ENCODE measurements at regions not wholly inside any gene's neighbourhood (a gene's known extent, or its start where the extent isn't known, plus 50 kb on each side); places are given as distances from the start of the nearest gene placed in this dataset.
A peak's percentile ranks its signal among the peaks of the same experiment; 100 is the strongest.

DNA sequence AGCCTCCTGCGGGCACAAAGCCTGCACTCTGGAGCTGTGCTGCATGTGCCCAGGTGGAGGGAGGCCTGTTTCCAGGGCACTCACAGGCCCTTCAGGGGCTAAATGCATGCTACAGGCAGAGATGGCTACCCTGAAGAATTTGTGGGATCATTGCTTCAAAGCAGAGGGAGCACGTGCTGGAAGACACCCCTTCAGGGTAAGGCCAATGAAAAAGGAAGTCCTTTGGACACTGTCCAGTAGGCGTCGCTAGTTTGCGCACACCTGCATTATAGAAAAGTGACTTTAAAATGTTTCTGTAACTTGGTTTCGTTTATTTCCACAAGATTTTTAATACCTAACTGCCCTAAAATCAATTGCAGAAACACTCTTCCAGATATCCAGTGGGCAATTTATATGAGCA, 325.3 kb downstream of the ZNF516 start:
- ATAC-seq = peak; percentile 78
- Histone ChIP-seq H2AFZ (ENCODE audit: low read depth, low read length) (no peak overlapping the region), H3K4me3 (no peak overlapping the region), H3K27me3 (ENCODE audit: control insufficient read depth in 2 of 2, insufficient read depth in 2 of 2, low read length in 2 of 2) (no peaks in the 10 kb centered on the region; a peak in 1 of 5 replicates), H3K36me3 (ENCODE audit: control insufficient read depth, insufficient read depth, low read length) (no peaks in the 10 kb centered on the region), H3K9me1 (ENCODE audit: control insufficient read depth, insufficient read depth, low read length) (no peaks in the 10 kb centered on the region), H4K20me1 (replicated peaks; ENCODE audit: control insufficient read depth, insufficient read depth, low read length) (no peaks in the 10 kb centered on the region), H3K9ac (ENCODE audit: insufficient read depth in 1 of 2, low read depth in 2 of 2, low read length in 2 of 2) (no peak overlapping the region), H3K9me3 (replicated peaks; ENCODE audit: control insufficient read depth, insufficient read depth, low read depth, low read length) (no peaks in the 10 kb centered on the region), H3K27ac (ENCODE audit: extremely low read depth, low read depth, low read length) (no peak overlapping the region), H3K4me2 (ENCODE audit: insufficient read depth, low read length) (no peak overlapping the region), H3K4me1 (replicated peaks in 1 of 2; ENCODE audit: control insufficient read depth in 2 of 2, insufficient read depth in 2 of 2, low read length in 2 of 2) (peaks cover 0 to 5% of the 10 kb centered on the region in 2 experiments; a peak in 1 of 5 replicates), H3K79me2 (ENCODE audit: control insufficient read depth, insufficient read depth, low read length) (no peaks in the 10 kb centered on the region)
- DNase-seq (ENCODE audit: extremely low read depth in 1 of 4, low spot score in 3 of 4) = peak; percentile 17 to 30 (median 28)
- 0% methylated on average over 5 of the region's 6 CpGs for WGBS (ENCODE audit: insufficient coverage, low coverage, missing lambda C conversion rate)
- intact Hi-C loops (cut with micrococcal nuclease) = no loop called here
- BruUV-seq (replicated peaks) = no TSS peak
- FAIRE-seq = no peak
- in situ Hi-C loops (cut with MboI) = no loop called here
- ChIA-PET CTCF (ENCODE audit: low intra/inter-chr PET ratio) (interaction anchor here (0.6 kb wide), 1 partner anchor 207 kb away, joined by 3 read pairs; no protein-coding TSS in a partner anchor), POLR2A (no interaction called here)
- TF ChIP-seq, protein P1, sequence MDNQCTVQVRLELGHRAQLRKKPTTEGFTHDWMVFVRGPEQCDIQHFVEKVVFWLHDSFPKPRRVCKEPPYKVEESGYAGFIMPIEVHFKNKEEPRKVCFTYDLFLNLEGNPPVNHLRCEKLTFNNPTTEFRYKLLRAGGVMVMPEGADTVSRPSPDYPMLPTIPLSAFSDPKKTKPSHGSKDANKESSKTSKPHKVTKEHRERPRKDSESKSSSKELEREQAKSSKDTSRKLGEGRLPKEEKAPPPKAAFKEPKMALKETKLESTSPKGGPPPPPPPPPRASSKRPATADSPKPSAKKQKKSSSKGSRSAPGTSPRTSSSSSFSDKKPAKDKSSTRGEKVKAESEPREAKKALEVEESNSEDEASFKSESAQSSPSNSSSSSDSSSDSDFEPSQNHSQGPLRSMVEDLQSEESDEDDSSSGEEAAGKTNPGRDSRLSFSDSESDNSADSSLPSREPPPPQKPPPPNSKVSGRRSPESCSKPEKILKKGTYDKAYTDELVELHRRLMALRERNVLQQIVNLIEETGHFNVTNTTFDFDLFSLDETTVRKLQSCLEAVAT (IDR thresholded peaks at IDR 0.05) = no peak
- TF ChIP-seq, protein P2, sequence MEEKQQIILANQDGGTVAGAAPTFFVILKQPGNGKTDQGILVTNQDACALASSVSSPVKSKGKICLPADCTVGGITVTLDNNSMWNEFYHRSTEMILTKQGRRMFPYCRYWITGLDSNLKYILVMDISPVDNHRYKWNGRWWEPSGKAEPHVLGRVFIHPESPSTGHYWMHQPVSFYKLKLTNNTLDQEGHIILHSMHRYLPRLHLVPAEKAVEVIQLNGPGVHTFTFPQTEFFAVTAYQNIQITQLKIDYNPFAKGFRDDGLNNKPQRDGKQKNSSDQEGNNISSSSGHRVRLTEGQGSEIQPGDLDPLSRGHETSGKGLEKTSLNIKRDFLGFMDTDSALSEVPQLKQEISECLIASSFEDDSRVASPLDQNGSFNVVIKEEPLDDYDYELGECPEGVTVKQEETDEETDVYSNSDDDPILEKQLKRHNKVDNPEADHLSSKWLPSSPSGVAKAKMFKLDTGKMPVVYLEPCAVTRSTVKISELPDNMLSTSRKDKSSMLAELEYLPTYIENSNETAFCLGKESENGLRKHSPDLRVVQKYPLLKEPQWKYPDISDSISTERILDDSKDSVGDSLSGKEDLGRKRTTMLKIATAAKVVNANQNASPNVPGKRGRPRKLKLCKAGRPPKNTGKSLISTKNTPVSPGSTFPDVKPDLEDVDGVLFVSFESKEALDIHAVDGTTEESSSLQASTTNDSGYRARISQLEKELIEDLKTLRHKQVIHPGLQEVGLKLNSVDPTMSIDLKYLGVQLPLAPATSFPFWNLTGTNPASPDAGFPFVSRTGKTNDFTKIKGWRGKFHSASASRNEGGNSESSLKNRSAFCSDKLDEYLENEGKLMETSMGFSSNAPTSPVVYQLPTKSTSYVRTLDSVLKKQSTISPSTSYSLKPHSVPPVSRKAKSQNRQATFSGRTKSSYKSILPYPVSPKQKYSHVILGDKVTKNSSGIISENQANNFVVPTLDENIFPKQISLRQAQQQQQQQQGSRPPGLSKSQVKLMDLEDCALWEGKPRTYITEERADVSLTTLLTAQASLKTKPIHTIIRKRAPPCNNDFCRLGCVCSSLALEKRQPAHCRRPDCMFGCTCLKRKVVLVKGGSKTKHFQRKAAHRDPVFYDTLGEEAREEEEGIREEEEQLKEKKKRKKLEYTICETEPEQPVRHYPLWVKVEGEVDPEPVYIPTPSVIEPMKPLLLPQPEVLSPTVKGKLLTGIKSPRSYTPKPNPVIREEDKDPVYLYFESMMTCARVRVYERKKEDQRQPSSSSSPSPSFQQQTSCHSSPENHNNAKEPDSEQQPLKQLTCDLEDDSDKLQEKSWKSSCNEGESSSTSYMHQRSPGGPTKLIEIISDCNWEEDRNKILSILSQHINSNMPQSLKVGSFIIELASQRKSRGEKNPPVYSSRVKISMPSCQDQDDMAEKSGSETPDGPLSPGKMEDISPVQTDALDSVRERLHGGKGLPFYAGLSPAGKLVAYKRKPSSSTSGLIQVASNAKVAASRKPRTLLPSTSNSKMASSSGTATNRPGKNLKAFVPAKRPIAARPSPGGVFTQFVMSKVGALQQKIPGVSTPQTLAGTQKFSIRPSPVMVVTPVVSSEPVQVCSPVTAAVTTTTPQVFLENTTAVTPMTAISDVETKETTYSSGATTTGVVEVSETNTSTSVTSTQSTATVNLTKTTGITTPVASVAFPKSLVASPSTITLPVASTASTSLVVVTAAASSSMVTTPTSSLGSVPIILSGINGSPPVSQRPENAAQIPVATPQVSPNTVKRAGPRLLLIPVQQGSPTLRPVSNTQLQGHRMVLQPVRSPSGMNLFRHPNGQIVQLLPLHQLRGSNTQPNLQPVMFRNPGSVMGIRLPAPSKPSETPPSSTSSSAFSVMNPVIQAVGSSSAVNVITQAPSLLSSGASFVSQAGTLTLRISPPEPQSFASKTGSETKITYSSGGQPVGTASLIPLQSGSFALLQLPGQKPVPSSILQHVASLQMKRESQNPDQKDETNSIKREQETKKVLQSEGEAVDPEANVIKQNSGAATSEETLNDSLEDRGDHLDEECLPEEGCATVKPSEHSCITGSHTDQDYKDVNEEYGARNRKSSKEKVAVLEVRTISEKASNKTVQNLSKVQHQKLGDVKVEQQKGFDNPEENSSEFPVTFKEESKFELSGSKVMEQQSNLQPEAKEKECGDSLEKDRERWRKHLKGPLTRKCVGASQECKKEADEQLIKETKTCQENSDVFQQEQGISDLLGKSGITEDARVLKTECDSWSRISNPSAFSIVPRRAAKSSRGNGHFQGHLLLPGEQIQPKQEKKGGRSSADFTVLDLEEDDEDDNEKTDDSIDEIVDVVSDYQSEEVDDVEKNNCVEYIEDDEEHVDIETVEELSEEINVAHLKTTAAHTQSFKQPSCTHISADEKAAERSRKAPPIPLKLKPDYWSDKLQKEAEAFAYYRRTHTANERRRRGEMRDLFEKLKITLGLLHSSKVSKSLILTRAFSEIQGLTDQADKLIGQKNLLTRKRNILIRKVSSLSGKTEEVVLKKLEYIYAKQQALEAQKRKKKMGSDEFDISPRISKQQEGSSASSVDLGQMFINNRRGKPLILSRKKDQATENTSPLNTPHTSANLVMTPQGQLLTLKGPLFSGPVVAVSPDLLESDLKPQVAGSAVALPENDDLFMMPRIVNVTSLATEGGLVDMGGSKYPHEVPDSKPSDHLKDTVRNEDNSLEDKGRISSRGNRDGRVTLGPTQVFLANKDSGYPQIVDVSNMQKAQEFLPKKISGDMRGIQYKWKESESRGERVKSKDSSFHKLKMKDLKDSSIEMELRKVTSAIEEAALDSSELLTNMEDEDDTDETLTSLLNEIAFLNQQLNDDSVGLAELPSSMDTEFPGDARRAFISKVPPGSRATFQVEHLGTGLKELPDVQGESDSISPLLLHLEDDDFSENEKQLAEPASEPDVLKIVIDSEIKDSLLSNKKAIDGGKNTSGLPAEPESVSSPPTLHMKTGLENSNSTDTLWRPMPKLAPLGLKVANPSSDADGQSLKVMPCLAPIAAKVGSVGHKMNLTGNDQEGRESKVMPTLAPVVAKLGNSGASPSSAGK (IDR thresholded peaks at IDR 0.05) = peak; percentile 84
- TF ChIP-seq, protein P3, sequence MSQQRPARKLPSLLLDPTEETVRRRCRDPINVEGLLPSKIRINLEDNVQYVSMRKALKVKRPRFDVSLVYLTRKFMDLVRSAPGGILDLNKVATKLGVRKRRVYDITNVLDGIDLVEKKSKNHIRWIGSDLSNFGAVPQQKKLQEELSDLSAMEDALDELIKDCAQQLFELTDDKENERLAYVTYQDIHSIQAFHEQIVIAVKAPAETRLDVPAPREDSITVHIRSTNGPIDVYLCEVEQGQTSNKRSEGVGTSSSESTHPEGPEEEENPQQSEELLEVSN (IDR thresholded peaks at IDR 0.05; ENCODE audit: borderline replicate concordance in 1 of 2, extremely low read depth in 1 of 2, insufficient read depth in 1 of 2, insufficient read length in 1 of 2, low read depth in 1 of 2, low read length in 1 of 2, poor library complexity in 1 of 2, severe bottlenecking in 1 of 2) = peak; percentile 68 to 75
- TF ChIP-seq SPI1 (IDR thresholded peaks at IDR 0.05; ENCODE audit: borderline replicate concordance, low read depth, low read length) = peak; percentile 75
- no peak for TF ChIP-seq SMARCB1 (IDR thresholded peaks at IDR 0.05; ENCODE audit: insufficient read length, low read depth)
- no peak for TF ChIP-seq ZC3H8 (IDR thresholded peaks at IDR 0.05)

Data from K562 (cell line).